K562 (cell line): ENCODE measurements at regions not wholly inside any gene's neighbourhood (a gene's known extent, or its start where the extent isn't known, plus 50 kb on each side); places are given as distances from the start of the nearest gene placed in this dataset.

Source experiments
- ATAC-seq: fragments of 200-7000 bp; cut with Tn5 transposase; 3 replicates; pipeline ENCODE4 v1.9.1; 2020; ENCODE audit warnings: moderate library complexity
- BruUV-seq: library from RNA; stranded (reverse); fragments of 400-500 nt; replicated peaks from 2 replicates; lab custom pipeline; 2021; lab: Mats Ljungman, UMichigan
- CTCF ChIA-PET: fragments of 300-600 bp; formaldehyde crosslinking; extraction: SDS; loops from one replicate; lab custom pipeline; 2021; ENCODE audit warnings: low intra/inter-chr PET ratio; lab: Yijun Ruan, JAX
- POLR2A ChIA-PET: fragments of 300-600, 350-650 bp; sonication (Branson Sonifier 250); formaldehyde crosslinking; extraction: SDS; loops from one replicate; lab custom pipeline; 2021; ENCODE audit warnings: antibody characterized with exemption, inconsistent platforms; lab: Yijun Ruan, JAX
- DNase-seq, 4 experiments: peaks; one replicate each; pipeline versions ENCODE4 v3.0.0 to v3.0.0-alpha.2; 2011 to 2018; ENCODE audit warnings: low spot score in 3 of 4, mixed read lengths in 3 of 4; ENCODE audit errors: extremely low read depth in 1 of 4
- FAIRE-seq: peaks from 2 replicates; lab custom pipeline; 2011; peaks lifted over from hg19 to GRCh38; lab: Jason Lieb, UNC
- H2AFZ ChIP-seq: 2 replicates; pipeline ENCODE4 v1.6.0; 2011; ENCODE audit warnings: low read depth, low read length, control low read depth, inconsistent platforms
- H3K27ac ChIP-seq: fragments of 200-600 bp; 3 replicates; pipeline ENCODE4 v1.8.0; 2011; ENCODE audit warnings: low read depth, mild to moderate bottlenecking, control low read depth, inconsistent platforms, low read length, moderate library complexity, mixed read lengths; ENCODE audit errors: extremely low read depth
- H3K27me3 ChIP-seq, 2 experiments: fragments of 300-600 bp in 1 of 2; 2 replicates in 1 of 2; 3 replicates in 1 of 2; pipeline versions ENCODE4 v1.6.0 to v1.8.0; 2011; ENCODE audit warnings: inconsistent platforms in 2 of 2, low read length in 2 of 2, mild to moderate bottlenecking in 1 of 2, mixed read lengths in 1 of 2, moderate library complexity in 1 of 2; ENCODE audit not compliant: control insufficient read depth in 2 of 2, insufficient read depth in 2 of 2
- H3K36me3 ChIP-seq: fragments of 300-600 bp; 3 replicates; pipeline ENCODE4 v1.8.0; 2011; ENCODE audit warnings: mild to moderate bottlenecking, low read length, inconsistent platforms; ENCODE audit not compliant: control insufficient read depth, insufficient read depth
- H3K4me1 ChIP-seq, 2 experiments: fragments of 200-600 bp in 1 of 2; replicated peaks in 1 of 2; 2 replicates in 1 of 2; 3 replicates in 1 of 2; pipeline versions ENCODE4 v1.5.1 to v1.8.0; 2011; ENCODE audit warnings: inconsistent platforms in 2 of 2, low read length in 2 of 2, mild to moderate bottlenecking in 1 of 2, mixed read lengths in 1 of 2, moderate library complexity in 1 of 2; ENCODE audit not compliant: control insufficient read depth in 2 of 2, insufficient read depth in 2 of 2
- H3K4me2 ChIP-seq: 2 replicates; pipeline ENCODE4 v1.6.1; 2011; ENCODE audit warnings: low read length, control low read depth, inconsistent platforms, mixed read lengths; ENCODE audit not compliant: insufficient read depth
- H3K4me3 ChIP-seq: fragments of 200-600 bp; sonication (generic), shearing (Covaris generic); 2 replicates; pipeline ENCODE4 v1.5.1; 2016; ENCODE audit warnings: control low read depth, inconsistent platforms
- H3K79me2 ChIP-seq: fragments of 200-600 bp; 3 replicates; pipeline ENCODE4 v1.8.0; 2011; ENCODE audit warnings: low read length, inconsistent platforms; ENCODE audit not compliant: control insufficient read depth, insufficient read depth
- H3K9ac ChIP-seq, 2 experiments: 2 replicates each; pipeline versions ENCODE4 v1.6.0 to v1.6.1; 2011; ENCODE audit warnings: low read depth in 2 of 2, low read length in 2 of 2, control low read depth in 1 of 2, inconsistent platforms in 1 of 2, mild to moderate bottlenecking in 1 of 2, mixed read lengths in 1 of 2; ENCODE audit not compliant: insufficient read depth in 1 of 2
- H3K9me1 ChIP-seq: one replicate; pipeline ENCODE4 v1.6.0; 2011; ENCODE audit warnings: inconsistent platforms, mild to moderate bottlenecking, low read length, moderate library complexity; ENCODE audit not compliant: control insufficient read depth, insufficient read depth
- H3K9me3 ChIP-seq: replicated peaks from 2 replicates; pipeline ENCODE4 v1.5.1; 2011; ENCODE audit warnings: low read depth, low read length, inconsistent platforms; ENCODE audit not compliant: control insufficient read depth, insufficient read depth
- H4K20me1 ChIP-seq: replicated peaks from 2 replicates; pipeline ENCODE4 v1.6.1; 2011; ENCODE audit warnings: low read length, inconsistent platforms, mixed read lengths; ENCODE audit not compliant: control insufficient read depth, insufficient read depth
- ATF7 ChIP-seq: fragments of 450-650 bp; IDR thresholded peaks from 2 replicates; pipeline ENCODE4 v1.7.1; 2014; ENCODE audit warnings: mild to moderate bottlenecking, moderate library complexity
- C11orf30 ChIP-seq: fragments of 450-650 bp; IDR thresholded peaks from 2 replicates; pipeline ENCODE4 v1.6.1; 2016; ENCODE audit warnings: low read depth, mild to moderate bottlenecking
- FIP1L1 ChIP-seq: fragments of 200-400 bp; formaldehyde crosslinking; IDR thresholded peaks from 2 replicates; pipeline ENCODE4 v1.6.1; 2018; ENCODE audit warnings: mild to moderate bottlenecking, low read depth, low read length; ENCODE audit not compliant: poor library complexity, severe bottlenecking
- KLF10 ChIP-seq: fragments of 250-450 bp; sonication (Bioruptor Pico); IDR thresholded peaks from 2 replicates; pipeline ENCODE4 v1.6.1; 2021; ENCODE audit warnings: matching md5 sums
- MED1 ChIP-seq: sonication (generic); formaldehyde crosslinking; IDR thresholded peaks from 2 replicates; pipeline ENCODE4 v1.8.1; 2023; ENCODE audit warnings: missing genetic modification reagents, borderline replicate concordance
- NONO ChIP-seq, 2 experiments: fragments of 200-400 bp in 1 of 2; fragments of 450-650 bp in 1 of 2; formaldehyde crosslinking in 1 of 2; IDR thresholded peaks; 2 replicates each; pipeline ENCODE4 v1.6.1; 2017; ENCODE audit warnings: low read depth in 2 of 2, mild to moderate bottlenecking in 2 of 2, moderate library complexity in 2 of 2, low read length in 1 of 2
- OTX1 ChIP-seq: fragments of 450-650 bp; formaldehyde crosslinking; IDR thresholded peaks from 2 replicates; pipeline ENCODE4 v1.4.0; 2022; ENCODE audit warnings: mild to moderate bottlenecking
- RBM14 ChIP-seq: fragments of 200-400 bp; formaldehyde crosslinking; IDR thresholded peaks from 2 replicates; pipeline ENCODE4 v1.6.1; 2018; ENCODE audit warnings: low read depth, mild to moderate bottlenecking, low read length, moderate library complexity, borderline replicate concordance; ENCODE audit not compliant: insufficient read depth
- SNRNP70 ChIP-seq: fragments of 200-400 bp; formaldehyde crosslinking; optimal IDR thresholded peaks from 2 replicates; pipeline ENCODE3; 2017; ENCODE audit warnings: low read depth, low read length
- STAT6 ChIP-seq: sonication (generic); formaldehyde crosslinking; IDR thresholded peaks from 2 replicates; pipeline ENCODE4 v1.8.1; 2023; ENCODE audit warnings: mild to moderate bottlenecking, missing genetic modification reagents
- ZNF24 ChIP-seq: fragments of 450-650 bp; IDR thresholded peaks from 2 replicates; pipeline ENCODE4 v1.6.1; 2016
- WGBS: fragments of 100-300 bp; shearing (Covaris generic); methylation state at CpG from one replicate; pipeline ENCODE4 v1.1.6; 2016; ENCODE audit warnings: low coverage, mixed read lengths; ENCODE audit not compliant: insufficient coverage; ENCODE audit errors: missing lambda C conversion rate; 5-methylcytosine and 5-hydroxymethylcytosine counted together
- in situ Hi-C: fragments of 300-500 bp; cut with MboI; formaldehyde crosslinking; loops from 4 replicates; pipeline ENCODE4 v1.15.0; 2018; ENCODE audit warnings: inconsistent platforms, mixed read lengths
- intact Hi-C: fragments of 100-400 bp; cut with micrococcal nuclease; formaldehyde crosslinking; loops from 2 replicates; pipeline ENCODE4 v1.14.2; 2022
- TF ChIP-seq, protein P1 (sequence below): fragments of 450-650 bp; formaldehyde crosslinking; conservative IDR thresholded peaks from 2 replicates; pipeline ENCODE4 v1.4.0; 2022; ENCODE audit warnings: mild to moderate bottlenecking, missing genetic modification characterization
- TF ChIP-seq, protein P2 (sequence below): fragments of 200-800 bp; sonication (Bioruptor generic); IDR thresholded peaks from 2 replicates; pipeline ENCODE4 v1.6.1; 2016; ENCODE audit warnings: missing genetic modification characterization, missing compliant biosample characterization

DNA sequence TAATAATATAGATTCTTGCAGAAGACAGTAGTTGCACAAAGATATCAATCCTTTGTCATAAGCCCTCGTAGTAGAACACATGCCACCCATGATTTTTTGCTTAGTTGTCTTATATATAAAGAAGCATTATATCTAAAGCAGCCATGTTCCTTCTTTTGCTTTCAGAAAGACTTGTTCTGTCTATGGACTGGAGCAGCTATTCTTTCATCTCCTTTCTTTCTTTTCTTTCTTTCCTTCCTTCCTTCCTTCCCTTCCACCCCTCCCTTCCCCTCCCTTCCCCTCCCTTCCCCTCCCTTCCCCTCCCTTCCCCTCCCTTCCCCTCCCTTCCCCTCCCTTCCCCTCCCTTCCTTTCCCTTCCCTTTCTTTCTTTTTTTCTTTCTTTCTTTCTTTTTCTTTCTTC lies 104.0 kb upstream of the HS3ST4 start:
- FAIRE-seq (no peak), DNase-seq (no peak), ATAC-seq (no peak)
- no peaks in the 10 kb centered on the region for H3K27me3 ChIP-seq
- ChIA-PET CTCF (interaction anchor here (0.6 kb wide), 1 partner anchor 77 kb away, joined by 3 read pairs; no protein-coding TSS in a partner anchor), POLR2A (no interaction called here)
- H3K36me3 ChIP-seq, result no peaks in the 10 kb centered on the region
- no peaks in the 10 kb centered on the region for H3K9me1 ChIP-seq
- TF ChIP-seq ZNF24, result no peak
- TF ChIP-seq NONO (IDR thresholded peaks at IDR 0.05; ENCODE audit: low read depth in 2 of 2, low read length in 1 of 2), result no peak
- TF ChIP-seq SNRNP70, result no peak
- TF ChIP-seq FIP1L1, result no peak
- TF ChIP-seq, protein P1, sequence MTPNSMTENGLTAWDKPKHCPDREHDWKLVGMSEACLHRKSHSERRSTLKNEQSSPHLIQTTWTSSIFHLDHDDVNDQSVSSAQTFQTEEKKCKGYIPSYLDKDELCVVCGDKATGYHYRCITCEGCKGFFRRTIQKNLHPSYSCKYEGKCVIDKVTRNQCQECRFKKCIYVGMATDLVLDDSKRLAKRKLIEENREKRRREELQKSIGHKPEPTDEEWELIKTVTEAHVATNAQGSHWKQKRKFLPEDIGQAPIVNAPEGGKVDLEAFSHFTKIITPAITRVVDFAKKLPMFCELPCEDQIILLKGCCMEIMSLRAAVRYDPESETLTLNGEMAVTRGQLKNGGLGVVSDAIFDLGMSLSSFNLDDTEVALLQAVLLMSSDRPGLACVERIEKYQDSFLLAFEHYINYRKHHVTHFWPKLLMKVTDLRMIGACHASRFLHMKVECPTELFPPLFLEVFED (CRISPR knock-in tag), result no peak
- TF ChIP-seq STAT6 (CRISPR knock-in tag), result no peak
- TF ChIP-seq MED1 (CRISPR knock-in tag), result no peak
- TF ChIP-seq OTX1, result no peak
- TF ChIP-seq, protein P2, sequence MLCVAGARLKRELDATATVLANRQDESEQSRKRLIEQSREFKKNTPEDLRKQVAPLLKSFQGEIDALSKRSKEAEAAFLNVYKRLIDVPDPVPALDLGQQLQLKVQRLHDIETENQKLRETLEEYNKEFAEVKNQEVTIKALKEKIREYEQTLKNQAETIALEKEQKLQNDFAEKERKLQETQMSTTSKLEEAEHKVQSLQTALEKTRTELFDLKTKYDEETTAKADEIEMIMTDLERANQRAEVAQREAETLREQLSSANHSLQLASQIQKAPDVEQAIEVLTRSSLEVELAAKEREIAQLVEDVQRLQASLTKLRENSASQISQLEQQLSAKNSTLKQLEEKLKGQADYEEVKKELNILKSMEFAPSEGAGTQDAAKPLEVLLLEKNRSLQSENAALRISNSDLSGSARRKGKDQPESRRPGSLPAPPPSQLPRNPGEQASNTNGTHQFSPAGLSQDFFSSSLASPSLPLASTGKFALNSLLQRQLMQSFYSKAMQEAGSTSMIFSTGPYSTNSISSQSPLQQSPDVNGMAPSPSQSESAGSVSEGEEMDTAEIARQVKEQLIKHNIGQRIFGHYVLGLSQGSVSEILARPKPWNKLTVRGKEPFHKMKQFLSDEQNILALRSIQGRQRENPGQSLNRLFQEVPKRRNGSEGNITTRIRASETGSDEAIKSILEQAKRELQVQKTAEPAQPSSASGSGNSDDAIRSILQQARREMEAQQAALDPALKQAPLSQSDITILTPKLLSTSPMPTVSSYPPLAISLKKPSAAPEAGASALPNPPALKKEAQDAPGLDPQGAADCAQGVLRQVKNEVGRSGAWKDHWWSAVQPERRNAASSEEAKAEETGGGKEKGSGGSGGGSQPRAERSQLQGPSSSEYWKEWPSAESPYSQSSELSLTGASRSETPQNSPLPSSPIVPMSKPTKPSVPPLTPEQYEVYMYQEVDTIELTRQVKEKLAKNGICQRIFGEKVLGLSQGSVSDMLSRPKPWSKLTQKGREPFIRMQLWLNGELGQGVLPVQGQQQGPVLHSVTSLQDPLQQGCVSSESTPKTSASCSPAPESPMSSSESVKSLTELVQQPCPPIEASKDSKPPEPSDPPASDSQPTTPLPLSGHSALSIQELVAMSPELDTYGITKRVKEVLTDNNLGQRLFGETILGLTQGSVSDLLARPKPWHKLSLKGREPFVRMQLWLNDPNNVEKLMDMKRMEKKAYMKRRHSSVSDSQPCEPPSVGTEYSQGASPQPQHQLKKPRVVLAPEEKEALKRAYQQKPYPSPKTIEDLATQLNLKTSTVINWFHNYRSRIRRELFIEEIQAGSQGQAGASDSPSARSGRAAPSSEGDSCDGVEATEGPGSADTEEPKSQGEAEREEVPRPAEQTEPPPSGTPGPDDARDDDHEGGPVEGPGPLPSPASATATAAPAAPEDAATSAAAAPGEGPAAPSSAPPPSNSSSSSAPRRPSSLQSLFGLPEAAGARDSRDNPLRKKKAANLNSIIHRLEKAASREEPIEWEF (CRISPR knock-in tag), result no peak
- TF ChIP-seq RBM14, result no peak
- TF ChIP-seq ATF7, result no peak
- no peak for TF ChIP-seq C11orf30
- TF ChIP-seq KLF10, result no peak
- WGBS, result 0% methylated on average over 1 of the region's 1 CpG
- H4K20me1 ChIP-seq, result no peaks in the 10 kb centered on the region
- H3K79me2 ChIP-seq, result no peaks in the 10 kb centered on the region
- no peak overlapping the region for H3K9ac ChIP-seq
- H3K9me3 ChIP-seq, result no peaks in the 10 kb centered on the region
- H3K4me1 ChIP-seq, result no peaks in the 10 kb centered on the region; a peak in 1 of 5 replicates
- intact Hi-C loops (no loop called here), in situ Hi-C loops (no loop called here)
- H3K27ac ChIP-seq, result no peak overlapping the region
- H3K4me3 ChIP-seq, result no peak overlapping the region
- no peak overlapping the region for H2AFZ ChIP-seq
- no peak overlapping the region for H3K4me2 ChIP-seq
- no TSS peak for BruUV-seq
